ENCODE measurements at regions not wholly inside any gene's neighbourhood (a gene's known extent, or its start where the extent isn't known, plus 50 kb on each side); places are given as distances from the start of the nearest gene placed in this dataset.

GRCh38 chr12:43015090-43015737, 425.7 kb upstream of the PRICKLE1 start:
- no peaks in the 10 kb centered on the region for H3K4me1 Mint-ChIP-seq
- H3K9me3 Mint-ChIP-seq = no peaks in the 10 kb centered on the region
- POLR2A ChIA-PET = no interaction called here
- CTCF ChIA-PET = no interaction called here
- H3K36me3 Mint-ChIP-seq (ENCODE audit: low read depth) = no peaks in the 10 kb centered on the region
- DNase-seq = no peak
- no peak overlapping the region for H3K4me3 Mint-ChIP-seq
- H3K27me3 Mint-ChIP-seq = no peaks in the 10 kb centered on the region
- H3K27ac Mint-ChIP-seq = no peak overlapping the region

DNA sequence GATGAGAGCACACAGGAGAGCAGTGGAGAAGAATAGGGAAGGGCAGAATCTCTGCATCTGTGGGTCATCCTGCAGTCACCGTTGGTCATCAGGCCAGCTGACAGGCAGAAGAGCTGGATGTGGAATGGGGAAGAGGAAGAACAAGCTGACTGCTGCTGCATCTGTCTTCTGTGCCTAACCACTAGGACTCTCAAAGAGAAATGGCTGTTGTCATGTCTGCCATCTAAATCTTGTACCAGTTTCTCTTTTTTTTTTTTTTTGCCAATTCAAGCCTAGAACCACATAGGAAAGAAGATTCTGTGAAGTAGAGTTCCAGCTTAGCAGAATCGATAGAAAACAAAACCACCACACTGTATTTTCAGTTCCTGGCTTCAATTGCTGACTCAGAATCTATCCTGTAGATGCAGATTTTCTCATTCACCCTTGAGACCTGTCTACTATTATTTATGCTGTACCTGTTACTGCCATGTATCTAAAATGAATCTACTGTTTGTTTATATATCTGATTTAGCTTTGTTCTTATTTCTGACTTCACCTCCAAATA, 421.9 kb upstream of the PRICKLE1 start:
- no peak overlapping the region for H3K4me3 Mint-ChIP-seq
- DNase-seq = no peak
- H3K36me3 Mint-ChIP-seq (ENCODE audit: low read depth) = no peaks in the 10 kb centered on the region
- H3K27ac Mint-ChIP-seq = no peak overlapping the region
- H3K27me3 Mint-ChIP-seq = no peaks in the 10 kb centered on the region
- no peaks in the 10 kb centered on the region for H3K9me3 Mint-ChIP-seq
- ChIA-PET POLR2A (no interaction called here), CTCF (no interaction called here)
- H3K4me1 Mint-ChIP-seq = no peaks in the 10 kb centered on the region

- Mint-ChIP-seq H3K27ac (no peak overlapping the region), H3K4me1 (no peaks in the 10 kb centered on the region), H3K9me3 (no peaks in the 10 kb centered on the region), H3K4me3 (no peak overlapping the region), H3K36me3 (ENCODE audit: low read depth) (no peaks in the 10 kb centered on the region), H3K27me3 (no peaks in the 10 kb centered on the region)
- CTCF ChIA-PET = no interaction called here
- no peak for DNase-seq
- POLR2A ChIA-PET = no interaction called here
These were observed 420.3 kb upstream of the PRICKLE1 start for GRCh38 chr12:43009846-43010240.

DNA sequence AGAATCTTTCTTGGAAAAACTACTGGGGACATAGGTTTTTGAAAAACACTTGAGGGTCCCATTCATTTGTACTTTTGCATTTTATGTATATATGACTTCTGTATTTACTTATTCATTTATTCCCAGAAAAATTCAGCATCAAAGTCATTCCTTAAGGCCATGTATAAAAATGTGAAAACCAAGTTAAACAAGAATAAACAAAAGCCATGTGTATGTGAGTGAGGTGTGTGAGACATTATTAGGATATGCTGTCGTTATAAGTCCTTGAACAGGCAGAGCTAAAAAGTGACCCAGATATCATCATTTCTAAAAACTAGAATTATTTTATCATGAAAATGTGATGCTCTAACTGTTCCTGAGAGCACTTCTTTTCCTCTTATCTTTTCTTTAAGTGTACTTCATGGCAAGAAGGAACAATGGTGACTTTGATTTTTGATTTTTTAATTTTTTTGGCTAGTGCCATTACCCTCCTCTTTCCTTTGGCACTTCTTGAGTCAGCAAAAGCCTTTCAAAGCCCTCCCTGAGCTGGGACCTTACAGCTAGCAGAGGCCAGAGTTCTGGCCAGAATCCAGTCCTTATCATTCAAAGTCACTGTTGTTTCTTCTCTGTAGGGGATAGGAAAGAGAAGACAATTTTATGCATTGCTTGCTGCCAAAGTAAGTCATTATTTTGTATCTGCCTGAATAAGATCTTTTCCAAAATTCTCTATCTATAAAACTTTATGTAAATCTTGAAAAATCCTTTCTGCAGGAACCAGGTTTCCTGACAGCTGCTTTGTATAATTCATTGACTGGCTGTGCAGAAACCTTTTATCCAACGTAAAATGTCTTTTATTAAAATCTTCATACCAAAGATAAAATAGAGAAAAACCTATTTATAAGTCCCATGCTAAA, 419.7 kb upstream of the PRICKLE1 start:
- no peak for DNase-seq
- no peaks in the 10 kb centered on the region for H3K4me1 Mint-ChIP-seq
- ChIA-PET CTCF (interaction anchor here (0.5 kb wide), 1 partner anchor 11 kb away, joined by 3 read pairs; no protein-coding TSS in a partner anchor), POLR2A (no interaction called here)
- no peaks in the 10 kb centered on the region for H3K27me3 Mint-ChIP-seq
- no peaks in the 10 kb centered on the region for H3K36me3 Mint-ChIP-seq (ENCODE audit: low read depth)
- H3K27ac Mint-ChIP-seq = no peak overlapping the region
- H3K4me3 Mint-ChIP-seq = no peak overlapping the region
- H3K9me3 Mint-ChIP-seq = no peaks in the 10 kb centered on the region

- H3K4me1 Mint-ChIP-seq = no peaks in the 10 kb centered on the region
- no peak overlapping the region for H3K27ac Mint-ChIP-seq
- no peaks in the 10 kb centered on the region for H3K9me3 Mint-ChIP-seq
- ChIA-PET POLR2A (no interaction called here), CTCF (no interaction called here)
- H3K4me3 Mint-ChIP-seq = no peak overlapping the region
- no peaks in the 10 kb centered on the region for H3K36me3 Mint-ChIP-seq (ENCODE audit: low read depth)
- H3K27me3 Mint-ChIP-seq = no peaks in the 10 kb centered on the region
- DNase-seq = no peak
These were observed 415.4 kb upstream of the PRICKLE1 start for GRCh38 chr12:43004908-43005307.

DNA sequence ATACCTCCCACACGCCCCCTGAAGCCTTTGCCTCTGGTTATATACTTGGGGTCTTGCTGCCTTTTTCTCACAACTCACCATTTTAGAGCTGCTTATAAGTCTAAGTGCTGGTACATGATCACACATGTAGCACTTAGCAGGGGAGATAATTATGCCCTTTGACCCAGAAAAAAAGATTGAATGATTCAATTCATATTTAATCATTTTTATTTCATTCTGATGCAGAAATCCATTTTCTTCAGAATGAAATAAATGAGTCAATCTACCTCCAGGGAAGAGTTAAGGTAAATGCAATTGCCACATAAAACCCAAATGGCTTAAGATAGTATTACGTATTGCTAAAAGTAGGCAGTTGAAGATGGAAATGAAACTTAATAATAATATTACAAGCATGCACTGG, 414.6 kb upstream of the PRICKLE1 start:
- ChIA-PET CTCF (no interaction called here), POLR2A (no interaction called here)
- no peaks in the 10 kb centered on the region for H3K9me3 Mint-ChIP-seq
- no peaks in the 10 kb centered on the region for H3K27me3 Mint-ChIP-seq
- H3K36me3 Mint-ChIP-seq (ENCODE audit: low read depth) = no peaks in the 10 kb centered on the region
- H3K4me1 Mint-ChIP-seq = no peaks in the 10 kb centered on the region
- no peak overlapping the region for H3K27ac Mint-ChIP-seq
- H3K4me3 Mint-ChIP-seq = no peak overlapping the region
- DNase-seq = no peak

DNA sequence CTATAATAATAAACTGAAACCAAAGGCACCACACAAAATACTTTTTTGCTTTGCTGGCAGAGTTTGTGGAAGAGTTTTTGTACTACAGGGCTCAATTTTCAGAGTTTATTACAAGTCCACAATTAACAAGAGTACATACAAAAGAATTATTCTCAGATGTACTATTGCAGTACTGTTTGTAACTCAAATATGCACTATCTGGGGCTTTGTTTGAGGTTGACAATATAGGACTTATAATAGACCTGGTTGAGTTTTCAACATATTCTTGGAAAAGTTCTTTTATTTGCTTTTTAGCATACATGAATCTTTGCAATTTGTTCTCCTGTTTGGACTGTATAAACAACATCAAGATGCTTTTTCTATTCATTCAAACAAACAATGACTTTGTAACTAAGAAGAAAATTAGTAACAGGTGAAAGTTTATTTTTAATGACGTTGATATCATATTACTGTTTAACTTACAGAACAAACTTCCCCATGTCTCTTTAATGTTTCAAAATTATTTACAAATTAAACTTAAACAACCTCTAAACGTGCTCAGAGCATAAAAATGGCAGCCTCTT, 407.4 kb upstream of the PRICKLE1 start:
- Mint-ChIP-seq H3K4me1 (no peaks in the 10 kb centered on the region), H3K27me3 (no peaks in the 10 kb centered on the region), H3K36me3 (ENCODE audit: low read depth) (no peaks in the 10 kb centered on the region), H3K9me3 (no peaks in the 10 kb centered on the region), H3K4me3 (no peak overlapping the region), H3K27ac (no peak overlapping the region)
- ChIA-PET POLR2A (no interaction called here), CTCF (interaction anchor here (0.7 kb wide), 1 partner anchor 636 kb away, joined by 3 read pairs; no protein-coding TSS in a partner anchor)
- no peak for DNase-seq

GRCh38 chr12:42992826-42993225, 403.3 kb upstream of the PRICKLE1 start:
- CTCF ChIA-PET = no interaction called here
- H3K4me1 Mint-ChIP-seq = no peaks in the 10 kb centered on the region
- H3K9me3 Mint-ChIP-seq = no peaks in the 10 kb centered on the region

DNA sequence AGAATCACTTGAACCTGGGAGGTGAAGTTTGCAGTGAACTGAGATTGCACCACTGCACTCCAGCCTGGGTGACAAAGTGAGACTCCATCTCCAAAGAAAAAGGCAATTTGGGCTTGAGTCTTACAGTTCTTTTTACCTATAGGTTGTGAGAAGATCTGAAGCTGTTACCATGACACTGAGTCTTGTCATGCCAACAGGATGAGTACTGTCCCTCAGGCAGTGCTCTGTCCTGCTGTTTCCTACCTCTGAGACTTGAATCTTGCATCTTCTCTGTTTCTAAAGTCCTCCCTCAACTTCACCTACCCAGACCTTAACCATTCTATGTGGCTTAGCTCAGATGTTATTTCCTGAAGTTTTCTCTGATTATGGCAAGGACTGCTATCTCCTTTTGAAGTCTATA, 400.8 kb upstream of the PRICKLE1 start:
- DNase-seq = no peak
- Mint-ChIP-seq H3K4me3 (no peak overlapping the region), H3K36me3 (ENCODE audit: low read depth) (no peaks in the 10 kb centered on the region), H3K27ac (no peak overlapping the region), H3K9me3 (no peaks in the 10 kb centered on the region), H3K4me1 (no peaks in the 10 kb centered on the region), H3K27me3 (no peaks in the 10 kb centered on the region)
- POLR2A ChIA-PET = no interaction called here
- CTCF ChIA-PET = no interaction called here

More at GRCh38 chr12:42992826-42993225, 403.3 kb upstream of the PRICKLE1 start:
- no peak for DNase-seq
- Mint-ChIP-seq H3K36me3 (ENCODE audit: low read depth) (no peaks in the 10 kb centered on the region), H3K4me3 (no peak overlapping the region), H3K27ac (no peak overlapping the region), H3K27me3 (no peaks in the 10 kb centered on the region)
- POLR2A ChIA-PET = no interaction called here

- Mint-ChIP-seq H3K4me3 (no peak overlapping the region), H3K27me3 (no peaks in the 10 kb centered on the region), H3K27ac (no peak overlapping the region), H3K36me3 (ENCODE audit: low read depth) (no peaks in the 10 kb centered on the region), H3K9me3 (peaks cover 3% of the 10 kb centered on the region), H3K4me1 (no peaks in the 10 kb centered on the region)
- no peak for DNase-seq
- ChIA-PET POLR2A (no interaction called here), CTCF (no interaction called here)
These were observed 397.7 kb upstream of the PRICKLE1 start for GRCh38 chr12:42987216-42987650.

DNA sequence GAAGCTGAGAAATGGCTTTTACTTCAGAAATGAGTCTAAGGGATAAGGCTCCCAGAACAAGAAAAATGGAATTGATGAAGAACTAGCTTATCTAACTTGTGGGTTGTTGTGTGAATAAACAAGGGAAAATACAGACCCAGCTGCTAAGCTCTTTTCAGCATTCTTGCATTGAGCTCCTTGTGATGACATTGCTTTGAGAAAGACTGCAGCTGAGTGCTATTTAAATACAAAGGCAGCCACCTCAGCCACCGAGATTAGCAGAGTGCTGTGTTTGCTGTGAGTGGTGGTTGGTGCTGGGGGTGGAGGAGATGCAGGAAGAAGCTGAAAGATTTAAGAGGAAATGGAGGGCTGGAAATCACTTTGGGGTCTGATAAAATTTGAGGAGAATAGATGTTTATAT, 396.0 kb upstream of the PRICKLE1 start:
- Mint-ChIP-seq H3K27ac (no peak overlapping the region), H3K4me3 (no peak overlapping the region), H3K9me3 (peaks cover 3% of the 10 kb centered on the region), H3K4me1 (no peaks in the 10 kb centered on the region), H3K36me3 (ENCODE audit: low read depth) (no peaks in the 10 kb centered on the region), H3K27me3 (no peaks in the 10 kb centered on the region)
- ChIA-PET CTCF (interaction anchor here (0.9 kb wide), 1 partner anchor 270 kb away, joined by 3 read pairs; no protein-coding TSS in a partner anchor), POLR2A (no interaction called here)
- DNase-seq = no peak

DNA sequence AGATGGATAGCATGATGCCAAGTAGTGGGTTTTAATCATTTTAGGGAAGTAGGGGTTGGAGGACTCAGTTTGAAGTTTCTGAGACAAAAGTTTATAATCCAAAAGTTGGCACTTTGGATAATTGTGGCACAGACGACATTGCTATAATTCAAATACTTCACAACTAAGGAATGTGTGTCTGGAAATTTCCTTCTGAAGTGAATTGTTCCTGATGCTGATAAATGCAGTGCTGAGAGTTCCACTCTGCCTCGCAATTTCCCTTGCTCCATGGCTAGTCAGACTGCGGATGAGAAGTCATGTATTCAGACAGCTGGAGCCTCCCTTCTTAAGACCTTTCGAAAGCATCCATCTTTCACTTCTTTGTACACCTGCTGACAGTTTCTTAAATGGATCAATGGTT, 393.3 kb upstream of the PRICKLE1 start:
- ChIA-PET CTCF (no interaction called here), POLR2A (no interaction called here)
- Mint-ChIP-seq H3K9me3 (peaks cover 5% of the 10 kb centered on the region), H3K4me1 (no peaks in the 10 kb centered on the region), H3K36me3 (ENCODE audit: low read depth) (no peaks in the 10 kb centered on the region), H3K27me3 (no peaks in the 10 kb centered on the region), H3K4me3 (no peak overlapping the region), H3K27ac (no peak overlapping the region)
- DNase-seq = no peak

GRCh38 chr12:42981379-42981778, 391.8 kb upstream of the PRICKLE1 start:
- ChIA-PET POLR2A (no interaction called here), CTCF (no interaction called here)
- DNase-seq = no peak
- Mint-ChIP-seq H3K36me3 (ENCODE audit: low read depth) (no peaks in the 10 kb centered on the region), H3K4me1 (no peaks in the 10 kb centered on the region), H3K4me3 (no peak overlapping the region), H3K9me3 (peaks cover 5% of the 10 kb centered on the region), H3K27ac (no peak overlapping the region), H3K27me3 (no peaks in the 10 kb centered on the region)
